GM12801 (cell line): ENCODE measurements at regions not wholly inside any gene's neighbourhood (a gene's known extent, or its start where the extent isn't known, plus 50 kb on each side); places are given as distances from the start of the nearest gene placed in this dataset.

Experiments
- TF ChIP-seq, protein P1 (sequence below): IDR thresholded peaks from one replicate; pipeline ENCODE4 v1.5.1; 2011; ENCODE audit warnings: control low read depth; ENCODE audit not compliant: insufficient read length; ENCODE audit errors: extremely low read depth

DNA sequence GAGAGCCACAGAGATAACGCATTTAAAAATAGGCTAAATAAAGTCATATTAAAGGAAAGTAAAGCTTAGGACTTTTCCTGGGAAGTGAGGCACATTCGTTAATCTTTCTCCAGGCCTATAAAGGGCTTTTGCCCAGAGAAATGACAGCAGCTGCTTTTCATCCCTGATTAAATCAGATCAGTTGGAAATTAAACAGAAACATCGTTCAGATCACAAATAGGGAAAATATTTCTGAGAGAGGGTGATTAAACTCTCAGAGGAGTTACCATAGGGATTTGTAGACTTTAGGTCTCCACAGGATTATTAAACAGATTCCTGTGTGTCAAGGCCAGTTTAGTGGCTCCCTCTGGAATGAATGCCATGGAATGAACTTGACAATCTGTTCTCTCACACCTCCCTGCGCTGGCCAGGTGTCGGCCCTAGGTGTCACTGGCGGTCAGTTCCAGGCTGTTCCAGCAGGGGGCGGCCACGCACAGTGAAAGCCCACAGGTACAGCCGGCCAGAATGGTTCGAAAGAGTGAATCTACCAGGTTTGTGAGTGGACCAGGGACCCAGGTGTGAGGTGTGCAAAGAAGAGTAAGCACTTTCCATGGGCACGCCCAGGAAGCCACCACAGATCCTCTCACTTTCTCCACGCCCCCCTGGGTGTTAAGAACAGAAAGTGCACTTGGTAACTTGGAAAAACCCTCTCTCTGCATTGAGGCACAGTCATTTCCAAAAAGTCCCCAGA, 253.0 kb upstream of the RASGRP1 start:
- TF ChIP-seq, protein P1, sequence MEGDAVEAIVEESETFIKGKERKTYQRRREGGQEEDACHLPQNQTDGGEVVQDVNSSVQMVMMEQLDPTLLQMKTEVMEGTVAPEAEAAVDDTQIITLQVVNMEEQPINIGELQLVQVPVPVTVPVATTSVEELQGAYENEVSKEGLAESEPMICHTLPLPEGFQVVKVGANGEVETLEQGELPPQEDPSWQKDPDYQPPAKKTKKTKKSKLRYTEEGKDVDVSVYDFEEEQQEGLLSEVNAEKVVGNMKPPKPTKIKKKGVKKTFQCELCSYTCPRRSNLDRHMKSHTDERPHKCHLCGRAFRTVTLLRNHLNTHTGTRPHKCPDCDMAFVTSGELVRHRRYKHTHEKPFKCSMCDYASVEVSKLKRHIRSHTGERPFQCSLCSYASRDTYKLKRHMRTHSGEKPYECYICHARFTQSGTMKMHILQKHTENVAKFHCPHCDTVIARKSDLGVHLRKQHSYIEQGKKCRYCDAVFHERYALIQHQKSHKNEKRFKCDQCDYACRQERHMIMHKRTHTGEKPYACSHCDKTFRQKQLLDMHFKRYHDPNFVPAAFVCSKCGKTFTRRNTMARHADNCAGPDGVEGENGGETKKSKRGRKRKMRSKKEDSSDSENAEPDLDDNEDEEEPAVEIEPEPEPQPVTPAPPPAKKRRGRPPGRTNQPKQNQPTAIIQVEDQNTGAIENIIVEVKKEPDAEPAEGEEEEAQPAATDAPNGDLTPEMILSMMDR, result peak; percentile 77

DNA sequence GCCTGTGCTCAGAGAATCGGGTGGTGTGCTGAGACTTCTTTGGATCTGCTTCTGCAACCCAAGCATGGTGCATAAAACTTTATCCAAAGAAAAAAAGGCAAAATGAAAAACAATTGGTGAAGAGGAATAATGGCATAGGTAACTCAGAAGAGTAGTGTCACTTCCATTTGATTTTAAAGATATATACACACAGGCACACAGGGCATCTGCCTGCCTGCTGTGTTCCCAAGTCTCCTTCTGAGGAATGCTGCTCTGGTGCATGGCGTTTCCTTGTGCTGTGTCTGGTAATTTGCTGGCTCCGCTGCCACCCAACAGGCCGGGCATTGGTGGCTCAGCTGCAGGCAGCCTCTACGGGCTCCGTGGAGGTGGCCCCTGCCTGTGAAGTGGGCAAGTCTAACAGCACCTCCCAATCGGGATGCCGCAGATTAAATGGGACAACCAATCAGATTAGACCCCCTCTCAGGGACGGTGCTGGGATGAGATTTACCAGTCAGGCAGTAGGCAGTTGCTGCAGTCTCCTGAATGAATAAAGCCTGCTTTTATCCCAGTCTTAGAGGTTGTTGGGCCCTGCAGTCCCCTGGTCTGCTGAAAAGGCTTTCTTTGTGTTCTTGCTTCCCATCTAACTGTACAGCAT, 253.7 kb upstream of the RASGRP1 start:
- TF ChIP-seq, protein P1, result no peak

GRCh38 chr15:38819387-38819950, 254.9 kb upstream of the RASGRP1 start:
- TF ChIP-seq, protein P1, result no peak

GRCh38 chr15:38823263-38823662, 258.6 kb upstream of the RASGRP1 start:
- TF ChIP-seq, protein P1, result no peak

GRCh38 chr15:38824719-38825118, 260.1 kb upstream of the RASGRP1 start:
- TF ChIP-seq, protein P1, result no peak

- TF ChIP-seq, protein P1, result no peak
Observed at GRCh38 chr15:38826880-38827279, 262.3 kb upstream of the RASGRP1 start.

GRCh38 chr15:38828031-38828532, 263.5 kb upstream of the RASGRP1 start:
- TF ChIP-seq, protein P1, result no peak
